ENCODE measurements at regions not wholly inside any gene's neighbourhood (a gene's known extent, or its start where the extent isn't known, plus 50 kb on each side); places are given as distances from the start of the nearest gene placed in this dataset.
"Not testable (repeated sequence)": the region's sequence is repeated elsewhere in the genome, so short reads cannot be mapped to it uniquely, and the experiment has no call there.

GRCh38 chr14:82757776-82758175, 1224.1 kb upstream of the SEL1L start:
- no peak for DNase-seq

- DNase-seq: no peak
These were observed 1226.0 kb upstream of the SEL1L start for GRCh38 chr14:82759656-82760055.

- no peak for DNase-seq
These were observed 1232.5 kb upstream of the SEL1L start for GRCh38 chr14:82766123-82766522.

GRCh38 chr14:82766996-82767395, 1233.3 kb upstream of the SEL1L start:
- DNase-seq: no peak

GRCh38 chr14:82776958-82777357, 1243.3 kb upstream of the SEL1L start:
- DNase-seq: no peak

- no peak for DNase-seq
These were observed 1244.4 kb upstream of the SEL1L start for GRCh38 chr14:82778008-82778590.

GRCh38 chr14:82778601-82779000, 1244.9 kb upstream of the SEL1L start:
- no peak for DNase-seq

GRCh38 chr14:82779301-82779700, 1245.6 kb upstream of the SEL1L start:
- no peak for DNase-seq

- no peak for DNase-seq
These were observed 1252.3 kb upstream of the SEL1L start for GRCh38 chr14:82785756-82786482.

- DNase-seq: no peak
These were observed 1252.8 kb upstream of the SEL1L start for GRCh38 chr14:82786483-82786880.

GRCh38 chr14:82796086-82796485, 1262.4 kb upstream of the SEL1L start:
- no peak for DNase-seq

- DNase-seq: no peak
These were observed 1264.6 kb upstream of the SEL1L start for GRCh38 chr14:82798276-82798675.

GRCh38 chr14:82805892-82806825, 1272.5 kb upstream of the SEL1L start:
- no peak for DNase-seq

- DNase-seq: no peak
These were observed 1277.6 kb upstream of the SEL1L start for GRCh38 chr14:82811246-82811645.

- DNase-seq: not testable (repeated sequence)
These were observed 1280.7 kb upstream of the SEL1L start for GRCh38 chr14:82814339-82814738.

GRCh38 chr14:82830596-82830995, 1296.9 kb upstream of the SEL1L start:
- no peak for DNase-seq

- no peak for DNase-seq
These were observed 1302.8 kb upstream of the SEL1L start for GRCh38 chr14:82836256-82836950.

GRCh38 chr14:82837611-82838140, 1304.0 kb upstream of the SEL1L start:
- no peak for DNase-seq

- no peak for DNase-seq
These were observed 1316.9 kb upstream of the SEL1L start for GRCh38 chr14:82850576-82850975.

- no peak for DNase-seq
These were observed 1320.5 kb upstream of the SEL1L start for GRCh38 chr14:82854131-82854530.

GRCh38 chr14:82854901-82855300, 1321.2 kb upstream of the SEL1L start:
- no peak for DNase-seq

GRCh38 chr14:82855912-82856391, 1322.3 kb upstream of the SEL1L start:
- no peak for DNase-seq

- DNase-seq: no peak
These were observed 1327.7 kb upstream of the SEL1L start for GRCh38 chr14:82861313-82861712.
